ENCODE measurements at regions not wholly inside any gene's neighbourhood (a gene's known extent, or its start where the extent isn't known, plus 50 kb on each side); places are given as distances from the start of the nearest gene placed in this dataset.

DNA sequence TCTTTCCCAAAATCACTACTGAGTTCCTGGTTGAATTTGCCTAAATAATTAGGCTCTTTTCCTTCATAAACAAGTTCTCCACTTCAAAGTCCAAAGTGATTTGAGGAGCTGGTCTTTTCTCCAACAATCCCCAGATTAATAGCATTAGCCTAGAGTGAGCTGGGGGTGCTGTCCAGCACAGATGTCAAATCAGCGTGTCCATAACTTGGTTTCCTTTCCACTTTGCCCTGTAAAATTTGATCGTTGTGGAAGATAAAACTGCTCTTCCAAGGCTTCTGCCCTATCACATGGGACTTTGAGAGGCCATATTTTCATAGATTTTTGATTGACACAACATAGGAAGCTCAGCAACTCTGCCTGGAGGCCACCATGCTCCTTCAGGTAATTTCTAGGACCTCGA, 134.7 kb upstream of the RORB start:
- no peak overlapping the region for H2AK5ac ChIP-seq (ENCODE audit: low read depth, low read length)
- no TSS peak for BruUV-seq (replicated peaks)
- no peak overlapping the region for H3K14ac ChIP-seq (replicated peaks; ENCODE audit: low read depth, low read length)
- H3K18ac ChIP-seq (ENCODE audit: low read depth, low read length), result no peak overlapping the region
- H3K56ac ChIP-seq (ENCODE audit: extremely low read depth, insufficient read depth, low read length), result no peak overlapping the region
- no peak overlapping the region for H2BK15ac ChIP-seq (ENCODE audit: low read depth, low read length)
- H3K27me3 ChIP-seq (ENCODE audit: control insufficient read depth, insufficient read depth, low read length), result no peaks in the 10 kb centered on the region
- no peaks in the 10 kb centered on the region for H3K36me3 ChIP-seq (ENCODE audit: control insufficient read depth, insufficient read depth, low read length)
- intact Hi-C loops (cut with micrococcal nuclease) (no loop called here), dilution Hi-C loops (cut with HindIII; ENCODE audit: low sequenced_read_pairs, unreplicated experiment) (no loop called here), in situ Hi-C loops (cut with MboI; ENCODE audit: low sequenced_read_pairs) (no loop called here)
- H2AK9ac ChIP-seq (replicated peaks; ENCODE audit: low read depth, low read length, poor library complexity), result no peak overlapping the region
- CTCF ChIA-PET, result no interaction called here
- no peak overlapping the region for H2AFZ ChIP-seq (replicated peaks; ENCODE audit: low read length, poor library complexity)
- no peak overlapping the region for H3K4me3 ChIP-seq (ENCODE audit: insufficient read depth, low read depth, low read length)
- no peak overlapping the region for H3K23ac ChIP-seq (ENCODE audit: low read depth, low read length)
- H3K9me1 ChIP-seq (ENCODE audit: insufficient read depth, low read length), result no peaks in the 10 kb centered on the region
- H3K27ac ChIP-seq (ENCODE audit: insufficient read depth, low read length), result no peak overlapping the region
- H4K5ac ChIP-seq (ENCODE audit: low read depth, low read length), result no peak overlapping the region
- TF ChIP-seq, protein P1, sequence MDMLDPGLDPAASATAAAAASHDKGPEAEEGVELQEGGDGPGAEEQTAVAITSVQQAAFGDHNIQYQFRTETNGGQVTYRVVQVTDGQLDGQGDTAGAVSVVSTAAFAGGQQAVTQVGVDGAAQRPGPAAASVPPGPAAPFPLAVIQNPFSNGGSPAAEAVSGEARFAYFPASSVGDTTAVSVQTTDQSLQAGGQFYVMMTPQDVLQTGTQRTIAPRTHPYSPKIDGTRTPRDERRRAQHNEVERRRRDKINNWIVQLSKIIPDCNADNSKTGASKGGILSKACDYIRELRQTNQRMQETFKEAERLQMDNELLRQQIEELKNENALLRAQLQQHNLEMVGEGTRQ (IDR thresholded peaks at IDR 0.05; ENCODE audit: low read depth, low read length), result no peak
- no peak for TF ChIP-seq RAD21 (IDR thresholded peaks at IDR 0.05; ENCODE audit: low read length)
- TF ChIP-seq NFE2L2 (IDR thresholded peaks at IDR 0.05; ENCODE audit: low read depth, low read length), result no peak
- no peak for TF ChIP-seq FOS (IDR thresholded peaks at IDR 0.05; ENCODE audit: low read depth, low read length)
- TF ChIP-seq MAFK (IDR thresholded peaks at IDR 0.05; ENCODE audit: low read depth, low read length), result no peak
- TF ChIP-seq MAZ (IDR thresholded peaks at IDR 0.05; ENCODE audit: borderline replicate concordance, low read depth, low read length), result no peak
- POLR2A ChIA-PET (ENCODE audit: unreplicated experiment), result no interaction called here
- no peak overlapping the region for H3K4ac ChIP-seq (ENCODE audit: low read depth, low read length)
- H2BK120ac ChIP-seq (ENCODE audit: low read depth, low read length), result no peak overlapping the region
- no peak overlapping the region for H2BK5ac ChIP-seq (ENCODE audit: low read depth, low read length, poor library complexity, severe bottlenecking)
- no peak overlapping the region for H2BK20ac ChIP-seq (ENCODE audit: low read depth, low read length)
- DNase-seq (no peak), ATAC-seq (ENCODE audit: low read depth) (no peak)
- H4K8ac ChIP-seq (ENCODE audit: low read depth in 2 of 2, low read length in 2 of 2), result no peak overlapping the region
- no peak overlapping the region for H4K91ac ChIP-seq (ENCODE audit: insufficient read depth, low read depth, low read length)
- H3K79me1 ChIP-seq (ENCODE audit: low read depth in 1 of 2, low read length in 2 of 2), result no peaks in the 10 kb centered on the region
- H4K20me1 ChIP-seq (ENCODE audit: insufficient read depth, low read length), result no peaks in the 10 kb centered on the region
- H3K9me3 ChIP-seq (ENCODE audit: control insufficient read depth, insufficient read depth, low read length), result peaks cover 1% of the 10 kb centered on the region; the same call in 1 of the 2 replicates
- no peak overlapping the region for H3K4me2 ChIP-seq (ENCODE audit: low read depth, low read length)
- no peak overlapping the region for H3K9ac ChIP-seq (ENCODE audit: low read depth, low read length)
- H3K4me1 ChIP-seq (ENCODE audit: control insufficient read depth, insufficient read depth, low read length), result no peaks in the 10 kb centered on the region
- 0% methylated on average over 1 of the region's 3 CpGs; no CpG with 5 or more reads in 1 of the 2 experiments for WGBS, 2 experiments (ENCODE audit: extremely low coverage in 2 of 2, insufficient read length in 1 of 2)

Measured in IMR-90 (cell line).